HG03521 (cell line): ENCODE measurements at regions not wholly inside any gene's neighbourhood (a gene's known extent, or its start where the extent isn't known, plus 50 kb on each side); places are given as distances from the start of the nearest gene placed in this dataset.

Source experiments
- ATAC-seq: cut with Tn5 transposase; IDR thresholded peaks from one replicate; pipeline ENCODE4 v1.9.1; 2021; ENCODE audit warnings: mild to moderate bottlenecking, moderate library complexity; ENCODE audit not compliant: unreplicated experiment

DNA sequence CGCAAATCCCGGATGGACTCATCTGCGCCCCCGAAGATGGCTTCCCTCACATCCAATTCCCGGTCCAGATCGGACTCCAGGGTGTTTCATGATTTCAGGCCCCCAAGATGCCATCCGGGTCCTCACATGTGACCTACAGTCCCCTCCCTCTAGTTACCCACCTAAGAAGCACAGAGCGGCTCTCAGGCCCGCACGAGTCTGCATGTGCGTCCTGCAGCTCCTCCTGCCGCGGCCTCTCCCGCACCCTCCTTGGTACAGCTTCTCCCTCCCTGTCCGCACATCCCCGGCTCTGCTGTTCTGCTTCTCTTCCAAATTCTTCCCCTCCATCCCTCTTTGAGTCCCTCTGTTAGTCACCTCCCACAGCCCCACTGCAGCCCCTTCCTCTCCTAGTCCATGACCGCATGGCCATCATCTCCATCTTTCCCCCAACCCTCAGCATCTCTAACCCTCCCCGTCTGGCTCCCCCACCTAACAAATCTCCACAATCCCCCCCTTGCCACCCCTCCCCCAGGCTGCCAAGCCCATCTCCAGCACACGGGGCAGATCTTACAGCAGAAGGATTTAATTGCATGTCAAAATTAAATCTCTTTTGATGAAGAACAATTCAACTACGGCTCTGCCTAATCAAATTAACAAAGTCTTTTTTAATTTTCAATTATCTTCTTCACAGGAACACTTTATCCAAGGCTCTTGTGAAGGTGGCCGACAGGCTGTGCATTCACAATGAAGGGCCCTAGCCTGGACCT is 231.0 kb downstream of the RBFOX3 start:
- no peak for ATAC-seq

DNA sequence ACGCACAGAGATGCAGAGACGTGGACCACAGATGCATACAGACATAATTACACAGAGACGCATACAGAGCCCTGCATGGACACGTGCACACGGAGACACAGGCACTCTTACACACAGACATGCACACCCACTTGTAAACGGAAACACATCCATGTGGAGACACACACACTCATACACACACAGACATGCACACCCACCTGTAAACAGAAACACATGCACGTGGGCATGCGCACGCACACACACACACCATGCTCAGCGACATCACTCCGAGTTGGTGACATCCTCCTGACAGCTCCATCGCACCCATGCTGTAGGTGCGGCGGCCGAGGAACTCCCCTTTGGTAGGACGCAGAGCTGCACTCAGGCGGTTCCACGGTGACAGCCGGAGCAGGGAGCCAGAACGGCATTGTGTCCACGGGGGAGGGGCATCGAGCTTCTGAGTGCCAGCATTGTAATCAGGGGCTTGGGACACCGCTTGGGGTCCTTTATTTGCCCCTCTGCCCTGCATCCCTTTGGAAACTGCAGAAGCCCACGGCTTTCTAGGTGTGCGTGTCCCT is 233.5 kb downstream of the RBFOX3 start:
- ATAC-seq: no peak

- no peak for ATAC-seq
Observed at GRCh38 chr17:79374807-79375206, 236.0 kb downstream of the RBFOX3 start.

GRCh38 chr17:79374087-79374689 is 236.7 kb downstream of the RBFOX3 start:
- no peak for ATAC-seq

- ATAC-seq: no peak
Observed at GRCh38 chr17:79372470-79373238, 238.2 kb downstream of the RBFOX3 start.

DNA sequence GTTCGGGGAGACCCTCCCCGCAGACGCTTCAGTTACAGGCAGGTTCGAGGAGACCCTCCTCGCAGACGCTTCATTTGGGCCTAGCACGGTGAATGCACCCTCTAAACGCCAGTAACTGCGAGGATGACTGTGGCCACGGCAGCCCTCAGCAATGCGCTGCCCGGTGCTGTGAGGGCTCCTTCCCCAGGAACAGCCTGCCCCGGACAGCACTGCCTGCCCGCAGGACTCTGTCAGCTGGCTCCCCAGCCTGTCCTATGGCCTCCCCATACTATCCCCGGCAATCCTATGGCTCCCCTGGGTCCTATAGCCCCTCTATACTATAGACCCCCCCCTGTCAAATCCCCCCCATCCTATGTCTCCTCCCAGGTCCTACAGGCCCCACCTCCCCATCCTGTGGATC is 238.9 kb downstream of the RBFOX3 start:
- ATAC-seq: no peak

DNA sequence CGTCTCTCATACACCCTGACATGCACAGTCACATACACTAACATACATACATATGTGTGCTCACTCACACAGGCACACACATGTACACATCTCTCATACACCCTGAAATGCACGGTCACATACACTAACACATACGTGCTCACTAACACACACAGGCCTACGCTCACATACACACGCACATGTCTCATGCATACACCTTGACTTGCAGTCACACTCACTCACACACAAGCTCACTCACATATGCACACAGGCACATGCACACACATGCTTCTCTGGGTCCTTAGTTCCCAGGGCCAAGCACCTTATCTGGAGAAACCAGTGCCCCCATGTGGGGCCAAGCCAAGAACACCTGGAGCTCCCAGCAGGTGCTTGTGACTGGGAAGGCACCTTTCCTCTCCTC is 240.3 kb downstream of the RBFOX3 start:
- ATAC-seq: no peak

DNA sequence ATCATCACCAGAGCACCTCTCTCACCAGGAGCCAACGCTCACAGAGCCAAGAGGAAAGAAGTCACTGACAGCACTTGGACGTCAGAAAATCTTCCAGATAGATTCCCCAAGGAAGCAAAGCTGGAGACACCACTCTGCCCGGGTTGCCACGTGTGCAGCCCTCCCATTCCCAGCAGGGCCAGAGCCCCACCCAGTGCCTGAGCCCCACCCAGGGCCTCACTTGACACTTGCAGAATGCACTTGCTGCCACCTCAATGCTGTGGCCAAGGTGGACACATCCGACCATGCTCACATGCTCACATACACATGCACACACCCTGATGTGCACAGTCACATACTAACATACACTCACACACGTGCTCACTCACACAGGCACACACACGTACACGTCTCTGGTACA is 240.7 kb downstream of the RBFOX3 start:
- no peak for ATAC-seq

- ATAC-seq: no peak
Observed at GRCh38 chr17:79369532-79369931, 241.3 kb downstream of the RBFOX3 start.

GRCh38 chr17:79369001-79369400 is 241.8 kb downstream of the RBFOX3 start:
- ATAC-seq: no peak

GRCh38 chr17:79368521-79368920 is 242.3 kb downstream of the RBFOX3 start:
- ATAC-seq: no peak

DNA sequence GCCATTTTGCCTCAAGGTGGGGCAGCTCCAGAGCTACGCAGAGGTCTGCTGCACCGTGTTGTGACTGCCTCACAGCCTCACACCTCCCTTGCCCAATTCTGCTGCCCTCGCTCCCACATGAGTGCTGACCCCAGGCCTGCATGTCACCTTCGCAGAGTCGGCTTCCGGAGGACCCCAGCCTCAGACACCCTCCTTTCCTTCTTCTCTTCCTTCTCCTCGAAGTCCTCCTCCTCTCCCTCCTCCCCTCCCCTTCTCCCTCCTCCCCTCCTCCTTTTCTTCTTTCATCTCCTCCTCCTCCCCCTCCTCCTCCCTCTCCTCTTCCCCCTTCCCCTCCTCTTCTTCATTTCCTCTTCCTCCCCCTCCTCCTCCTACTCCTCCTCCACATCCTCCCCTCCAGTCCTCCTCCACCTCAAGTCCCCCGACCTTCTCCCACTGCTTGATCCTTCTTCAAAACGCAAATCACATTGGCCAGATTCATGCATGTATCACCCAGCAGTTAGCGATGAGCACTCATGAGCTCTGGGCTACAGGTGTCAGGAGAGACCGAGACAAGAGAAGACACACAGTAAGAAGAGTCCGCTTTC is 243.8 kb downstream of the RBFOX3 start:
- no peak for ATAC-seq

- ATAC-seq: no peak
Observed at GRCh38 chr17:79365836-79366770, 244.7 kb downstream of the RBFOX3 start.

GRCh38 chr17:79365351-79365750 is 245.5 kb downstream of the RBFOX3 start:
- ATAC-seq: no peak

DNA sequence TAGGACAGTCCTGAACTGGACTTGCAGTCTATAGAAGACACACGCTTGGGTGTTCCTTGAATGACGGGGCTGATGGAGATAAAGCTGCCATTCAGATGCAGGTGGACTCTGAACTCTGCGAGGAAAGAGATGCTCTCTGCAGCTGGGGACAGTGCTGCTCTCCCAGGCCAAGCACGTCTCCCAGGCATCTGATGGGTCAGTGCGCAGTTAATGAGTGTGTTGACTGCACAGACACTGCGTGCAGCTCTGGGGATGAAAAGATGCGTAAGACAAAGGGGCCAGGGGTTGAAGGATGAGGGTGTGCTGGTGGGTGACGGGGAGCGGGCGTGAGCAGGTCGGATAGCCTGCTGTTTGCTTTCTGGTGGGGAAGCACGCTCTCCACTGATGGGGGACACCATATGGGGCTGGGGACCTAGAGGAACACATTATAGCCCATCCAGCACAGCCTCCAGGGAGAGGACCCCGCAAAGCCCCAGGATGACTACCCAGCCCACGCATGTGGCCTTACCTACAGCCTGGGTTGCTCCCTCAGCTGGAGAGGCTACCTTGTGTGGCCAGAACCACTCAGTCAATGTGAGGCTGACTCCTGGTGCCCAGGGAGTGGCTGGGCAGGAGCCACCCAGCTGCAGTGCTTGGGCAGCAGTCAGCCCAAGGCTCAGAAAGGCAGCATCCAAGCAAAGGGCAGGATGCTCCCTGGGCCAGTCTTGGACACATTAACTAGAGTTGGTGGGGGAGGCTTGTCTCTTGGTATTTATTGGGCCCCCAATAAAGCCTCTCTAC is 246.3 kb downstream of the RBFOX3 start:
- no peak for ATAC-seq

GRCh38 chr17:79363552-79364275 is 247.1 kb downstream of the RBFOX3 start:
- ATAC-seq: no peak

DNA sequence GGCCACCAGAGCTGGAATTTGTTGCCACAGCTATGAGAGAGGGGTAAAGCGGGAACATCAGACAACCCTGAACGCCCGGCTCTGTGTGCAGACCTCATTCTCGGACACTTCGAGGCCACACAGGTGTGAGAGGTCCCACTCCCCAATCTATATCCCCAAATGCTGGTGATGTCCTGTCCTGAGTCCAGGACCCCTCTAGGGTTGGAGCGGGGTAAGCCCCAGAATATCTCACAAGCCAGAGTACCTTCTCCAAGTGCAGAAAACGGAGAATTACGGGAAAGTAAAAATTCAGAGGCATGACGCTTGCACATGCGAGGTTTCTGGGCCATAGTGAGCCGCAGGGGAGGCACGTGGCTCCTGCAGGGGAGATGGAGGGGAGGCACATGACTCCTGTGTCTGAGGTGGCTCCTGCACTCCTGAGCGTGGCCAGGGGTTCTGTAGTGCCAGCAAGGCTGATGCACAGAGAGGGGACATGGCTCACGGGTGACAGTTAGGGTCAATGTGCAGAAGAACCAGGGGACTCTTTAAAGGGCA is 248.0 kb downstream of the RBFOX3 start:
- no peak for ATAC-seq
